ENCODE measurements at regions not wholly inside any gene's neighbourhood (a gene's known extent, or its start where the extent isn't known, plus 50 kb on each side); places are given as distances from the start of the nearest gene placed in this dataset.

DNA sequence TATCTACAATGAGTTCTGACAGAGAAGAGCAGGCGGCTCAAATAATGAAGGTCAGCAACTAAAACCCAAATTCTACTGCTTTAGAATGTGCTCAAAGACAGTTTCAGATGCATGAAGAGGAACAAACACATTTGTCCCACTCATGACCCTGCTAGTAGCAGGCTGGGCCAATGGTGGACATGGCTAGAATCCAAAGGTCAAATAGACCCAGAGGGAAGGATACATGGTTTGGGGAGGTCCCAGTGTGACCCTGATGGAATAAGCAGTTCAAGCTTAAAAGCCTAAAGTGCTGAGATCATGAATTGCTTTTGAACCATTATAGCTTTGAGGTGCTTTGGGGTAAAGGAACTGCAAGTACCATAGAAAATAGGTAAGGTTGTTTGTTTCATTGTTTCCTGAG, 450.7 kb downstream of the MID1IP1 start:
- Histone ChIP-seq H3K4me3 (no peak overlapping the region), H3K4me1 (no peaks in the 10 kb centered on the region), H3K27ac (no peak overlapping the region), H3K9me3 (no peaks in the 10 kb centered on the region), H3K36me3 (no peaks in the 10 kb centered on the region), H3K27me3 (replicated peaks in 1 of 7) (peaks cover 0 to 5% (median 0%) of the 10 kb centered on the region in 7 donors)
- intact Hi-C loops (cut with DNase I; ENCODE audit: low total_unique reads): no loop called here
- no peak for TF ChIP-seq POLR2A (IDR thresholded peaks at IDR 0.05)
- TF ChIP-seq CTCF (IDR thresholded peaks at IDR 0.05 in 8 of 11, conservative IDR thresholded peaks at IDR 0.05 in 3 of 11): no peak
- no peak for TF ChIP-seq POLR2AphosphoS5 (IDR thresholded peaks at IDR 0.05)
- DNase-seq: no peak
- 58 to 90% (median 73%) methylated on average over 1 of the region's 1 CpG for WGBS, 5 donors

DNA sequence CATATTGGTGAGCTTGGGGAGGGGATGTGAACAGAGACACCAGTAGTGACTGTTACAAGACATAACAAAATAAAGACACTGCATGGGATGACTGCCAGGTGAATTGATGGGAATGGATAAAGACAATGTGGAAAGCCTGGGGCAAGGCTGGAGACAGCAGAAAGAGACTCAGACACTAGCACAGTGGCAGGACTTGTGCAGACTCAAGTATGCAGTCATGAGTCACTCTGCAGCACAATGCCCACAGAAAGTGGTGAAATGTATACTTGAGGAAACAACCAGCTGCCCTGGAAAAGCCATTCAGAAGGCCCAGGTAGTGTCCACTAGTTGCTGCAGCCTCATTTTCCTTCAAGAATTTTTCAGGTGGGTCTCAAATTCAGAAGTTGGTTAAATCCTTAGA, 452.3 kb downstream of the MID1IP1 start:
- intact Hi-C loops (cut with DNase I; ENCODE audit: low total_unique reads): no loop called here
- H3K27me3 ChIP-seq (replicated peaks in 1 of 7): peaks cover 0 to 5% (median 0%) of the 10 kb centered on the region in 7 donors
- no peak for DNase-seq
- H3K27ac ChIP-seq: no peak overlapping the region
- TF ChIP-seq CTCF (IDR thresholded peaks at IDR 0.05 in 8 of 11, conservative IDR thresholded peaks at IDR 0.05 in 3 of 11) (no peak), POLR2A (IDR thresholded peaks at IDR 0.05) (no peak), POLR2AphosphoS5 (IDR thresholded peaks at IDR 0.05) (no peak)
- H3K4me3 ChIP-seq: no peak overlapping the region
- no peaks in the 10 kb centered on the region for H3K36me3 ChIP-seq
- no peaks in the 10 kb centered on the region for H3K9me3 ChIP-seq
- no peaks in the 10 kb centered on the region for H3K4me1 ChIP-seq

DNA sequence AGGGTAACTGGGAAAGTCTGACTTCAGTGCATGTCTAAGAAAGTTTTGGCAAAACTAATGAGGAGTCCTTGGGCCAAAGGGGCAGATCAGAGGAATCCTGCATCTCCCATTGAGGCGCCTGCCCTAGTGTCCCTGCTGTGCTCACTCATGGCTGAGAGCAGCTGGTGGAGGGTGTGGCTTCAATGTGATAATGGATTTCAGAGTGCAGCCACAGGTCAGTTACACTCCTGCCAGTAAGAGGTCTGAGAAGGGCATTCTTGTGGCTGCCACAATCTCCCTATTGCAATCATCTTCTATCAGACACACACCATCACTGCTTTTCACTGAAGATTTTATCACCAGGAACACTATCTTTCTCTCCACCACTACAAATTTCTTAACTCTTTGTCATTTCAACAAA, 457.1 kb downstream of the MID1IP1 start:
- Histone ChIP-seq H3K36me3 (no peaks in the 10 kb centered on the region), H3K4me3 (no peak overlapping the region), H3K27me3 (replicated peaks in 1 of 7) (no peaks in the 10 kb centered on the region), H3K27ac (no peak overlapping the region), H3K4me1 (no peaks in the 10 kb centered on the region), H3K9me3 (no peaks in the 10 kb centered on the region)
- intact Hi-C loops (cut with DNase I; ENCODE audit: low total_unique reads): no loop called here
- DNase-seq: no peak
- 53 to 100% (median 81%) methylated on average over 1 of the region's 1 CpG for WGBS, 5 donors
- TF ChIP-seq CTCF (IDR thresholded peaks at IDR 0.05 in 8 of 11, conservative IDR thresholded peaks at IDR 0.05 in 3 of 11): no peak
- TF ChIP-seq POLR2AphosphoS5 (IDR thresholded peaks at IDR 0.05): no peak
- TF ChIP-seq POLR2A (IDR thresholded peaks at IDR 0.05): no peak

DNA sequence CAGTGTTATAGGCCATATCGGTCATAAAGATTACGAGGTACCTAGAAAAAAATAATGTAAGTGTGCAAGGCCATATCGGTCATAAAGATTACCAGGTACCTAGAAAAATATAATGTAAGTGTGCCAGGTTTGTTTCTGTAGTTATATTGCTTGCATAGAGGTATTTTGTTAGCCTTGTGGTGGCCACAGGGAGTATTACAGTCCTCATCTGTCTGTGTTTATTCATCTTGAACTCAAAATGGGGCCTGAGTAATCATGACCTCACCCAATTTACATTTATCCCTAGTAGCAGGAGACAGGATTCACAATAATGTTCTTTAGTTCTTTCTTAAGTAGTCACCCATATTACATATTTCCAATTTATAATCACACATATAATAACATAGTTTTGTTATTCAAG, 459.7 kb downstream of the MID1IP1 start:
- Histone ChIP-seq H3K9me3 (peaks cover 0 to 7% (median 0%) of the 10 kb centered on the region in 8 donors), H3K4me3 (no peak overlapping the region), H3K36me3 (no peaks in the 10 kb centered on the region), H3K27ac (no peak overlapping the region), H3K4me1 (no peaks in the 10 kb centered on the region), H3K27me3 (replicated peaks in 1 of 7) (no peaks in the 10 kb centered on the region)
- WGBS, 5 donors: 85 to 97% (median 94%) methylated on average over 3 of the region's 3 CpGs
- TF ChIP-seq POLR2AphosphoS5 (IDR thresholded peaks at IDR 0.05) (no peak), POLR2A (IDR thresholded peaks at IDR 0.05) (no peak), CTCF (IDR thresholded peaks at IDR 0.05 in 8 of 11, conservative IDR thresholded peaks at IDR 0.05 in 3 of 11) (no peak)
- no peak for DNase-seq
- intact Hi-C loops (cut with DNase I; ENCODE audit: low total_unique reads): no loop called here

All from spleen (tissue), 11 donors.